ENCODE measurements at regions not wholly inside any gene's neighbourhood (a gene's known extent, or its start where the extent isn't known, plus 50 kb on each side); places are given as distances from the start of the nearest gene placed in this dataset.

DNA sequence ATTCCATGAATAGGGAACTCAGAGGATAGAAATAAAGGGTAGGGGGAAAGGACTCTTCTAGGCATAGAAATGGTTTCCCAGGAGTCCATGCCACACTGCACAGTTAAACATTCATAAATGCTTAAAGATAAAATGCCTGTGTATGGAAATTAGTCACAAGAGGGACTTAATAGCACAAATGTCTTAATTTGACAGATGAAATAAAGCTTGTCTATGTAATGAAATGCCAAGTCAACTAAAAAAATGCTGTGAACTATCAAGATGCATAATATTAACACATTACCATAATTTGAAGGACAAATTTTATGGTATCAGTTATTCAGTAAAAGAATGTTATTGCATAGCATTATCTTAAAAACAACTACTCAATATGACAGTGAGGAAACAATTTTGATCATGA, 553.2 kb upstream of the NETO1 start:
- Histone ChIP-seq H3K9ac (ENCODE audit: extremely low read depth, insufficient read length, low read length) (no peak overlapping the region), H2BK120ac (ENCODE audit: low read depth, low read length, poor library complexity, severe bottlenecking) (no peak overlapping the region), H3K4me1 (ENCODE audit: insufficient read depth, low read length) (no peaks in the 10 kb centered on the region), H2AFZ (ENCODE audit: low read length) (no peak overlapping the region), H2BK20ac (ENCODE audit: low read depth, low read length, poor library complexity, severe bottlenecking) (no peak overlapping the region), H3K27me3 (ENCODE audit: insufficient read depth, low read length) (no peaks in the 10 kb centered on the region), H4K20me1 (ENCODE audit: control insufficient read depth, insufficient read depth, insufficient read length) (no peaks in the 10 kb centered on the region), H2BK12ac (ENCODE audit: insufficient read length, low read depth, low read length) (no peak overlapping the region), H3T11ph (ENCODE audit: low read length) (no peak overlapping the region), H3K4me2 (ENCODE audit: insufficient read depth, insufficient read length, low read length) (no peak overlapping the region), H3K9me3 (ENCODE audit: control insufficient read depth, low read depth, low read length) (no peaks in the 10 kb centered on the region), H2AK5ac (ENCODE audit: insufficient read length, low read length) (no peak overlapping the region), H4K91ac (ENCODE audit: insufficient read length, low read depth, low read length) (no peak overlapping the region), H2BK5ac (ENCODE audit: insufficient read length, low read length) (no peak overlapping the region), H4K5ac (ENCODE audit: insufficient read length, low read depth, low read length) (no peak overlapping the region), H3K4ac (ENCODE audit: low read depth, low read length) (no peak overlapping the region), H3K23me2 (ENCODE audit: insufficient read length, low read depth, low read length, poor library complexity, severe bottlenecking) (no peaks in the 10 kb centered on the region), H3K14ac (ENCODE audit: insufficient read depth, low read length) (no peak overlapping the region), H3K27ac (ENCODE audit: insufficient read length, low read depth, low read length) (no peak overlapping the region), H3K79me2 (ENCODE audit: insufficient read depth, low read length) (no peaks in the 10 kb centered on the region), H3K79me1 (ENCODE audit: insufficient read depth, low read depth, low read length, poor library complexity, severe bottlenecking) (no peaks in the 10 kb centered on the region), H4K8ac (replicated peaks; ENCODE audit: insufficient read length, low read depth, low read length) (no peak overlapping the region), H3K18ac (ENCODE audit: insufficient read length, low read depth, low read length) (no peak overlapping the region), H2BK15ac (ENCODE audit: low read depth, low read length) (no peak overlapping the region), H3K56ac (ENCODE audit: insufficient read length, low read depth, low read length) (no peak overlapping the region), H3K23ac (ENCODE audit: insufficient read length, low read depth, low read length) (no peak overlapping the region)
- H3K36me3 Mint-ChIP-seq (ENCODE audit: insufficient read depth in 1 of 3, low read depth in 3 of 3) = no peaks in the 10 kb centered on the region
- H3K4me1 Mint-ChIP-seq = no peaks in the 10 kb centered on the region
- no peaks in the 10 kb centered on the region for H3K9me3 Mint-ChIP-seq
- DNase-seq = no peak
- H3K27me3 Mint-ChIP-seq (ENCODE audit: low read depth) = no peaks in the 10 kb centered on the region
- no peak overlapping the region for H3K27ac Mint-ChIP-seq
- TF ChIP-seq, protein P1, sequence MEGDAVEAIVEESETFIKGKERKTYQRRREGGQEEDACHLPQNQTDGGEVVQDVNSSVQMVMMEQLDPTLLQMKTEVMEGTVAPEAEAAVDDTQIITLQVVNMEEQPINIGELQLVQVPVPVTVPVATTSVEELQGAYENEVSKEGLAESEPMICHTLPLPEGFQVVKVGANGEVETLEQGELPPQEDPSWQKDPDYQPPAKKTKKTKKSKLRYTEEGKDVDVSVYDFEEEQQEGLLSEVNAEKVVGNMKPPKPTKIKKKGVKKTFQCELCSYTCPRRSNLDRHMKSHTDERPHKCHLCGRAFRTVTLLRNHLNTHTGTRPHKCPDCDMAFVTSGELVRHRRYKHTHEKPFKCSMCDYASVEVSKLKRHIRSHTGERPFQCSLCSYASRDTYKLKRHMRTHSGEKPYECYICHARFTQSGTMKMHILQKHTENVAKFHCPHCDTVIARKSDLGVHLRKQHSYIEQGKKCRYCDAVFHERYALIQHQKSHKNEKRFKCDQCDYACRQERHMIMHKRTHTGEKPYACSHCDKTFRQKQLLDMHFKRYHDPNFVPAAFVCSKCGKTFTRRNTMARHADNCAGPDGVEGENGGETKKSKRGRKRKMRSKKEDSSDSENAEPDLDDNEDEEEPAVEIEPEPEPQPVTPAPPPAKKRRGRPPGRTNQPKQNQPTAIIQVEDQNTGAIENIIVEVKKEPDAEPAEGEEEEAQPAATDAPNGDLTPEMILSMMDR (conservative IDR thresholded peaks at IDR 0.05) = no peak
- H3K4me3 Mint-ChIP-seq = no peak overlapping the region

Data from H9 (cell line).